Right kidney (tissue), 1 donor: ENCODE measurements at regions not wholly inside any gene's neighbourhood (a gene's known extent, or its start where the extent isn't known, plus 50 kb on each side); places are given as distances from the start of the nearest gene placed in this dataset.

Experiments
- DNase-seq: peaks from one replicate; pipeline ENCODE4 v3.0.0-alpha.2; 2016

DNA sequence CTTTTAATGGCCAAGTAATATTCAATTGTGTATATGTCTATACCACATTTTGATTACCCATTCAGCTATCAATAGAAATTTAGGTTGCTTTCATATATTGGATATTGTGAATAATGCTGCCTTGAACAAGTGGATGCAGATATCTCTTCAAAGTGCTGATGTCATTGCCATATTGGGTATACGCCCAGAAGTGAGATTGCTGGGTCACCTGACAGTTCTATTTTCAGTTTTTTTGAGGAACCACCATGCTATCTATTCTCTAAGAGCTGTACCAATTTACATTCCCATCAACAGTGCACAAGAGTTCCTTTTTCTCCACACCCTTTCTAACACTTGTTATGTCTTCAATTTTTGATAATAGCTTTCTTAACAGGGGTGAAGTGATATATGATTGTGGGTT is 306.9 kb downstream of the ZNF516 start:
- no peak for DNase-seq

DNA sequence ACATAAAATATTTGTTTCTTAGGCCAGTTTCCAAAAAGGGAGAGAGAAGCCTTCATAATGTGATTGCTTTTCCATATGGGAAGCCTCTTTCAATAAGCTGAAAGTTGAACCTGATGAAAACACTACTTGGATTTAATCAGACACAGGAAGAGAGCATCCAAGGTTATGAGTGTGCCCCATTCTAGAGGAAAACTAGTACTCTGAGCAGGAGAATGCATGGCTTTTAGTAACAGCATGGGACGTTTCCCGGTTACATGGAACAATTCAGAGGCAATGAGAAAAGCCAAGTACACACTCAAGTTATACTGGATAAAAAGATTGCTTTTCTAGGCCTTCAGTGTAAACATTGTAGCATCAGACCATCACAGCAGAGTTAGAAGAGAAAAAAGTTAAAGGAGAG is 315.8 kb downstream of the ZNF516 start:
- no peak for DNase-seq

GRCh38 chr18:76177160-76177559 is 317.9 kb downstream of the ZNF516 start:
- DNase-seq = no peak

GRCh38 chr18:76174451-76174850 is 320.6 kb downstream of the ZNF516 start:
- no peak for DNase-seq

DNA sequence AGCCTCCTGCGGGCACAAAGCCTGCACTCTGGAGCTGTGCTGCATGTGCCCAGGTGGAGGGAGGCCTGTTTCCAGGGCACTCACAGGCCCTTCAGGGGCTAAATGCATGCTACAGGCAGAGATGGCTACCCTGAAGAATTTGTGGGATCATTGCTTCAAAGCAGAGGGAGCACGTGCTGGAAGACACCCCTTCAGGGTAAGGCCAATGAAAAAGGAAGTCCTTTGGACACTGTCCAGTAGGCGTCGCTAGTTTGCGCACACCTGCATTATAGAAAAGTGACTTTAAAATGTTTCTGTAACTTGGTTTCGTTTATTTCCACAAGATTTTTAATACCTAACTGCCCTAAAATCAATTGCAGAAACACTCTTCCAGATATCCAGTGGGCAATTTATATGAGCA is 325.3 kb downstream of the ZNF516 start:
- no peak for DNase-seq

GRCh38 chr18:76167845-76168621 is 327.0 kb downstream of the ZNF516 start:
- DNase-seq = peak; percentile 30

GRCh38 chr18:76167410-76167809 is 327.6 kb downstream of the ZNF516 start:
- DNase-seq = no peak

DNA sequence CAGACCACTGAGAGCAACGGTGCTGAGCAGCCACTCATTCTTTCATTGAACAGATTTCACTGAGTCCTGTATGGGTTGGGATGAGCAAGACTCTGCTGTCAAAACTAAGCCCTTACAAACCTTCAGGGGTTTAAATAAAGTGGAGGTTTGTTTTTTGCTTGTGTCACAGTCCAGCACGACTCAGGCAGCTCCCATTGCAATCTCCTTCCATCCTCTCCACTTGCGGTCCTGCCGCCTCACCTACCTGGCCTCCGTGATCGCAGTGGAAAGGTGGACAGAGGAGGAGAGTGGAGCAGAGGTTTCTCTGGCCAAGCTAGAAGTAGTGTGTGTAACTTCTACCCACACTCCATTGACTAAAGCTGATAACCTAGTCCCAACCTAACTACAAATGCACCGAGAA is 332.2 kb downstream of the ZNF516 start:
- DNase-seq = no peak

- DNase-seq = no peak
These were observed 333.1 kb downstream of the ZNF516 start for GRCh38 chr18:76161983-76162382.

- DNase-seq = peak; percentile 28
These were observed 341.4 kb downstream of the ZNF516 start for GRCh38 chr18:76153691-76154090.

DNA sequence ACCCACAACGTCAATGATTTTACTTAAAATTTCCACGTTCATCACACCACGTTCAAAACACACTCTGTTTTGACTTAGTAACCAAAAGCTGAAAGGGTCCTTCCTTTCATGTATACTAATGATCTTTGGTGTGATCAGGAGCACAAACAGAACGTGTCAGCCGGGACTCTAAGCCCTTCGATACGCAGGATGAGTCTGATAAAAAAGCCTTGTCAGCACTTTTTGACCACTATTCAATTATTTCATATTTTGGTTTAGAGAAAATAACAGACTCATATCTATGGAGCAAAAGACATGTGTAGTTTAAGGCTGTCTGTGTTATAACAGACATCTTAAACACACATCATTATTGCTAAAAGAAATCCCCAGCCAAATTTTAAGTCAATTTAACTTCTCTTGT is 345.3 kb downstream of the ZNF516 start:
- DNase-seq = no peak

- DNase-seq = no peak
These were observed 345.8 kb downstream of the ZNF516 start for GRCh38 chr18:76149284-76149683.

DNA sequence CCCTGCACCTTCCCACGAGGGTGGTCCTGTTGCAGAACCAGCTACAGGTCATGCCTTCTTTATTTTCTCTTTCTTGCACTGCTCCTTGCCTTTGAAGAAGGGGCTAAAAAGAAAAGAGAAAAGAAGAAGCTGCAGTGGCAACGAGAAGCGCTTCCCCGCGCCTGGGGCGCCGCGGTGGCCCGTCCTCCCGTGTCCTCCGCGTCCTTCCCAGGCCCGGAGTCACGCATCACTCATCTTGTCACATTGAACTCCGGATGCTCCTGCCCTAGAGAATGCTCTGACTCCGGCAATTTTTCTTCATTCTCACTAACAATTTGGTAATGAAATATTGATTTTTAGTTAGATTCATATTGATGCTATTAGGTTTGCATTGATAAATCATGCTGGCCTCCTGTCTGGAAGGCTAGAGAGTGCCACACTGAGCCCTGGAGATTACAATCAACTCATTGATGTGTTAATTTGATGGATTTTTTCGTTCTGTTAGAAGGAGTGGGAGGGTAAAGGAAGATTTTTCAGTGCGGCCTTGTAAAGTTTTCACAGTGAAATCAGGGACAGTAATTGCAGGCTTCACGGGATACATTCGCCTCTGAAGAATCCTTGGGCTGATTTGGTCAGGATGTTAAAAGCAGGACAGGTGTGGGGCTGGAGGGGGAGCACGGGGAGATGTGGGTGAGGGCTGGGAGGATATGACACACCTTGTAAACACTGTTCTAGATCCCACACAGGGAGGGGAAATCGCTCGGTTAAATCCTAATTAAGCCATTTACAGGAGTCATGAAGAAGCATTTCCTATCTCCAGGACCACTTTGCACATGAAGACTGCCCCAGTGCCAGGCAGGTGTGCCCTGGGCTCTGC is 349.3 kb downstream of the ZNF516 start:
- peak; percentile 41 for DNase-seq

GRCh38 chr18:76144844-76145243 is 350.2 kb downstream of the ZNF516 start:
- no peak for DNase-seq

DNA sequence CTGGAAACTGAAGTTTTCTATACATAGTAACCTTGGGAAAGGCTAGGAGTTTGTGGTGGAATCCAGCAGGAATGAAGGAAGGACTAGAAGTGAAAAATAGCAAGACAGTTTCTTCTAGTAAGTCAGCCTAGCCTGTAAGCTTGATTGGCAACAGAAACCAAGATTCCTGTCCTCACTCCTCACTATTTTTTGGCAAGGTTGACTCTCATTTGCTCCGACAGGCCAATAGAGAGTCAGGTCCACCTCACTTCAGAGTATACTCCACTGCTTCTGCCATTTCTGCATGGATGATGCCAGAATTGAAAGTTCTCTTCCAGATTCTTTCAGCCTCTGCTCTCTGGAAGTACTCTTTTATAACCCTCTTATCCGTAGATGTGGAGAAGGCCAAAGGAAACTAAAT is 352.4 kb downstream of the ZNF516 start:
- DNase-seq = no peak

- DNase-seq = no peak
These were observed 355.2 kb downstream of the ZNF516 start for GRCh38 chr18:76139844-76140243.

DNA sequence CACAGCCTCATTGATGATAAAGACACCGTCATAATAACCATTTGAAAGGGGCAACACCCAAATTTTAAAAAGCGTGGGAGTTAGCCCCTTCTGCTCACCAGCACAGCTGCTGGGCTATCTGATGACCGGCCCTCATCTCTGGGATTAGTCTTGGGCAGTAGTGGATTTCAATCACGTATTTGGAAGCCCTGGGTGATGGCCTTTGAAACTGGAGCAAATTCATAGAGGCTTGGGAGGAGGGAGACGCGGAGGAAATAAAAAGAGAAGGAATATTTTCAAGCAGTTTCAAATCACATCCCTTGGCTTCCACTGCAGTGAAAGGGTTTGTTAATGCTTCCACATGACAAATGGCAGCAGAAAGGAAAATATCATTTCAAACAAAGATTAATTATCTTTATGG is 357.8 kb downstream of the ZNF516 start:
- no peak for DNase-seq

- DNase-seq = no peak
These were observed 358.3 kb downstream of the ZNF516 start for GRCh38 chr18:76136701-76137100.

GRCh38 chr18:76134628-76135027 is 360.4 kb downstream of the ZNF516 start:
- DNase-seq = no peak

DNA sequence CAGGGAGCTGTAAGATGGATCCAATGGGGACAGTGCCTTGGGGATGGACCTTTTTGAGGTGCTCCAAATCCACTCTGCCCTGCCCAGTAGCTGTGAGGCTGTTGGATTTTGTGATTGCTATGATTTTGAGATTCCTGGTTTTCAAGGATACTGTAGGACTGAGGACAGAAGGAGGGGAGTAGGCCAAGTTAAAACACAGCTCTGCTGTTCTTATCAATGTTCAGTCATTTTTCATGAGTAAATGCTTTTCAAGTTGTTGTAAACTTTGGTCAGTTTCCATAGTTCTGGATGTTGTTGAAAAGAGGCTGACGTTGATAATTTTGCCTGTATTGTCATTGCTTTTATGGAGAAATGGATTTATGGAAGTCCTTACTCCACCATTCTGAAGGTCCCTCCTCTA is 361.2 kb downstream of the ZNF516 start:
- no peak for DNase-seq

DNA sequence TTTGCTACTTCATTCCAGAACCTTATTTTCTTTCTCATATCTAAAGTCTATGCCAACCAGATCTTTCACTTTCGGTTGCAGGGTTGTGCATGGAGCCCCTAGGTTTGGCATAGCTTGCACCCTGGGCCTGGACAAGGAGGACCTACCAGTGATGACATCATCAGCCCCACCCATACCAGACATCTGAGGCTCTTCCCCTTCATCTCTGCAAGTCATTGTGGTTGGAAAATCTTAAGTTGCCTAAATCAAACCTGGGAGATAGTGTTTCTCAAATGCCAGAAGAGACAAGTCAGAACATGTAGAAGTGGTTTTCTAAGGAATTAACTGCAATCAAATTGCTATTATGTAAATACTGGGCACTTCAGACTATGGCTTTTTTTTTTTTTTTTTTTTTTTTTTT is 363.3 kb downstream of the ZNF516 start:
- no peak for DNase-seq

DNA sequence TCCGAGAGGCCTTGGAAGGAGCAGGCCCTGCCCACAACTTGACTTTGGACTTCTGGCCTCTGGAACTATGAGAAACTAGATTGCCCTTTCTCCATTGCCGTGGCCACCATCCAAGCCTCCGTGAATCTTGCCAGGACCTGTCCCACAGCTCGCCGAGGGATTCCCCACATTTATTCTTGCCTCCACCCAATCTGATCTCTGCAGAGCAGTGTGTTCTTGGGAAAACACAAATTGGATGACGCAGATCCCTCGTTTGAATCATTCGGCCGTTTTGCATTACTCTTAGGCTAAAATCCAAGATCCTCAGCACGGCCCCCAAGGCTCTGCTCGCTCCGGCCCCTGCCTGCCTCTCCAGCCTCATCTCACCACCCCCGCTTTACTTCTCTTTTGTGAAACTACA is 364.2 kb downstream of the ZNF516 start:
- DNase-seq = no peak

DNA sequence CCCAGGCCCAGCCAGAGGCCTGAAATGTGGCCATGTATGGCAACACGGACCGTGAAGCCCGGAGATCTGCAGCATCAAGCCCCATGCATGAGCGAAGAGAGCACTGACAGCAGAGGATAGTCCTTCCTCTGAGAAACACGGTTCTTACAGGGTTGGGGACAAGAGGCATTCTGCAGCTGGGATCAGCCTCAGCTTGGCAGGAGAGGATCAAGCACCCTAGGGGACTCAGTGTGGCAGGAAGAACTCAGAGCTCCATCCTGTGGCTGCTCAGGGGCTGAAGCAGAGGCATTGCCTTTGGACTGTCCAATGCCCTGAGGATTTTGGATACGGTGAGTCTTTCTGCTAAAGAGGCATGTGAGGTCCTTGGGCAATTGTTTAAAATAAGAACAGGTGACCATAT is 368.7 kb downstream of the ZNF516 start:
- DNase-seq = no peak

DNA sequence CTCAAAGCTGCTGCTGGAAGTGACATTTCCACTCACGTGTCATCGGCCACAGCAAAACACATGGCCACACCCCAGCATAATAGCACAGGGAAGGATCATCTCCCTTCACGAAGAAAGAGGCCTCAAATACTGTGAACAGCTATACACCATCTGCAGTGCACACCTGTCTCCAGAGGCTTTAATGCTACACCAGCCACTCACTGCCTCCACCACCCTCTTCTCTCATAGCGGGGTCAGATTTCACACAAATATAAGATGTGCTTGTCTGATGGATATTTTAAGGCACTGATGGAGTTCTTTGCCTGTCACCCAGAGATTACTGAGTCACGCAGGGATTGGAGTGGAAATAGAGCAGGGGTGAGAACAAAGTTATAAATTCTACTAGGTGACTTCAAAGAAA is 374.0 kb downstream of the ZNF516 start:
- no peak for DNase-seq
